Sigmoid colon (tissue), 6 donors: ENCODE measurements at regions not wholly inside any gene's neighbourhood (a gene's known extent, or its start where the extent isn't known, plus 50 kb on each side); places are given as distances from the start of the nearest gene placed in this dataset.
"Not testable (repeated sequence)": the region's sequence is repeated elsewhere in the genome, so short reads cannot be mapped to it uniquely, and the experiment has no call there.

ENCODE experiments used
- DNase-seq: peaks from one replicate; pipeline ENCODE4 v3.0.0-alpha.2; 2019
- H3K27ac ChIP-seq, 4 donors: fragments of 200-600 bp; sonication (generic); one replicate each; pipeline ENCODE4 v1.5.1; 2016 to 2019; ENCODE audit warnings: mild to moderate bottlenecking in 1 of 4
- H3K27me3 ChIP-seq, 3 donors: fragments of 200-600 bp; sonication (generic); one replicate each; pipeline ENCODE4 v1.5.1; 2019; ENCODE audit warnings: mild to moderate bottlenecking in 1 of 3
- H3K36me3 ChIP-seq, 4 donors: fragments of 200-600 bp; sonication (generic); one replicate each; pipeline ENCODE4 v1.5.1; 2016 to 2019
- H3K4me1 ChIP-seq, 4 donors: fragments of 200-600 bp; sonication (generic); one replicate each; pipeline ENCODE4 v1.5.1; 2017 to 2019
- H3K4me3 ChIP-seq, 4 donors: fragments of 200-600 bp; sonication (generic); one replicate each; pipeline ENCODE4 v1.5.1; 2017 to 2019; ENCODE audit warnings: mild to moderate bottlenecking in 2 of 4, moderate library complexity in 1 of 4
- H3K9me3 ChIP-seq, 4 donors: fragments of 200-600 bp in 3 of 4; sonication (generic) in 3 of 4; one replicate each; pipeline versions ENCODE4 v1.5.1 to v1.6.1; 2013 to 2019
- CTCF ChIP-seq, 4 experiments: fragments of 450-650 bp in 3 of 4; fragments of 200-600 bp in 1 of 4; IDR thresholded peaks; one replicate each; pipeline ENCODE4 v1.5.1; 2016 to 2019; ENCODE audit warnings: antibody characterized with exemption in 4 of 4, mild to moderate bottlenecking in 3 of 4, moderate library complexity in 2 of 4
- EP300 ChIP-seq, 4 donors: sonication (generic); formaldehyde crosslinking; IDR thresholded peaks; one replicate each; pipeline ENCODE4 v1.6.1; 2017; ENCODE audit warnings: antibody characterized with exemption in 4 of 4
- POLR2A ChIP-seq, 2 donors: fragments of 450-650 bp; IDR thresholded peaks; one replicate each; pipeline ENCODE4 v1.6.1; 2016; ENCODE audit warnings: antibody characterized with exemption in 2 of 2, mild to moderate bottlenecking in 2 of 2, moderate library complexity in 2 of 2
- POLR2AphosphoS5 ChIP-seq, 4 donors: sonication (generic); formaldehyde crosslinking; IDR thresholded peaks; one replicate each; pipeline ENCODE4 v1.6.1; 2017; ENCODE audit warnings: antibody characterized with exemption in 4 of 4
- WGBS, 2 donors: extraction: QIAGEN DNeasy Blood & Tissue Kit; methylation state at CpG; one replicate each; pipeline ENCODE4 v1.1.7; 2013; 5-methylcytosine and 5-hydroxymethylcytosine counted together
- intact Hi-C: fragments of 100-400 bp; cut with DNase I; formaldehyde crosslinking; loops from one replicate; pipeline ENCODE4 v1.15.1; 2023
- donor health status: healthy with polysubstance abuse.
- donor health status: healthy.

- H3K4me3 ChIP-seq, result no peak overlapping the region
- intact Hi-C loops, result no loop called here
- no peaks in the 10 kb centered on the region for H3K27me3 ChIP-seq
- WGBS, 2 donors, result 90 to 91% methylated on average over 10 of the region's 10 CpGs
- no peaks in the 10 kb centered on the region for H3K36me3 ChIP-seq
- no peak overlapping the region for H3K27ac ChIP-seq
- H3K9me3 ChIP-seq, result no peaks in the 10 kb centered on the region
- no peak for DNase-seq
- no peak for TF ChIP-seq POLR2A (IDR thresholded peaks at IDR 0.05)
- TF ChIP-seq CTCF (IDR thresholded peaks at IDR 0.05), result no peak
- no peak for TF ChIP-seq EP300 (IDR thresholded peaks at IDR 0.05)
- TF ChIP-seq POLR2AphosphoS5 (IDR thresholded peaks at IDR 0.05), result no peak
- peaks cover 0 to 4% (median 0%) of the 10 kb centered on the region in 4 donors for H3K4me1 ChIP-seq
Observed at GRCh38 chr3:130828948-130829947, 64.6 kb upstream of the ATP2C1 start.

- intact Hi-C loops, result no loop called here
Observed at GRCh38 chr3:130831719-130832400, 62.0 kb upstream of the ATP2C1 start.

GRCh38 chr3:130832401-130832746, 61.5 kb upstream of the ATP2C1 start:
- intact Hi-C loops, H3K36me3 ChIP-seq, H3K4me3 ChIP-seq, H3K9me3 ChIP-seq, DNase-seq, H3K27ac ChIP-seq, H3K4me1 ChIP-seq, H3K27me3 ChIP-seq: not testable (repeated sequence)
- 64 to 76% methylated on average over 7 to 8 of the region's 9 CpGs for WGBS, 2 donors

More at GRCh38 chr3:130831719-130832400, 62.0 kb upstream of the ATP2C1 start:
- DNase-seq, result no peak
- 63 to 68% methylated on average over 10 of the region's 10 CpGs for WGBS, 2 donors
- H3K27ac ChIP-seq, result no peak overlapping the region
- no peak overlapping the region for H3K4me3 ChIP-seq
- no peaks in the 10 kb centered on the region for H3K36me3 ChIP-seq
- H3K9me3 ChIP-seq, result no peaks in the 10 kb centered on the region
- TF ChIP-seq CTCF (IDR thresholded peaks at IDR 0.05), result no peak
- TF ChIP-seq POLR2AphosphoS5 (IDR thresholded peaks at IDR 0.05), result no peak
- TF ChIP-seq EP300 (IDR thresholded peaks at IDR 0.05), result no peak
- TF ChIP-seq POLR2A (IDR thresholded peaks at IDR 0.05), result no peak
- peaks cover 0 to 9% (median 0%) of the 10 kb centered on the region in 4 donors for H3K4me1 ChIP-seq
- no peaks in the 10 kb centered on the region for H3K27me3 ChIP-seq

- no peak for DNase-seq
- Histone ChIP-seq H3K4me1 (peaks cover 0 to 15% (median 6%) of the 10 kb centered on the region in 4 donors), H3K4me3 (no peak overlapping the region), H3K27ac (no peak overlapping the region), H3K9me3 (no peaks in the 10 kb centered on the region), H3K27me3 (no peaks in the 10 kb centered on the region), H3K36me3 (no peaks in the 10 kb centered on the region)
- TF ChIP-seq POLR2AphosphoS5 (IDR thresholded peaks at IDR 0.05) (no peak), POLR2A (IDR thresholded peaks at IDR 0.05) (no peak), CTCF (IDR thresholded peaks at IDR 0.05) (no peak), EP300 (IDR thresholded peaks at IDR 0.05) (no peak)
- intact Hi-C loops, result no loop called here
Observed at GRCh38 chr3:130834476-130834875, 59.4 kb upstream of the ATP2C1 start.

- Histone ChIP-seq H3K36me3 (no peaks in the 10 kb centered on the region), H3K4me3 (no peak overlapping the region), H3K9me3 (no peaks in the 10 kb centered on the region), H3K27me3 (no peaks in the 10 kb centered on the region), H3K27ac (no peak overlapping the region), H3K4me1 (peaks cover 0 to 22% (median 15%) of the 10 kb centered on the region in 4 donors)
- no peak for DNase-seq
- TF ChIP-seq POLR2AphosphoS5 (IDR thresholded peaks at IDR 0.05) (no peak), POLR2A (IDR thresholded peaks at IDR 0.05) (no peak), EP300 (IDR thresholded peaks at IDR 0.05) (no peak), CTCF (IDR thresholded peaks at IDR 0.05) (no peak)
- intact Hi-C loops, result no loop called here
- WGBS, 2 donors, result 94 to 96% methylated on average over 4 of the region's 4 CpGs
Observed at GRCh38 chr3:130835483-130835882, 58.4 kb upstream of the ATP2C1 start.
